Suprapubic skin (tissue), 4 donors: ENCODE measurements at regions not wholly inside any gene's neighbourhood (a gene's known extent, or its start where the extent isn't known, plus 50 kb on each side); places are given as distances from the start of the nearest gene placed in this dataset.

Source experiments
- DNase-seq, 2 donors: peaks; one replicate each; pipeline ENCODE4 v3.0.0-alpha.2; 2019; ENCODE audit warnings: low spot score in 2 of 2
- H3K27ac ChIP-seq: fragments of 200-600 bp; sonication (generic); one replicate; pipeline ENCODE4 v1.5.1; 2019
- H3K27me3 ChIP-seq: fragments of 200-600 bp; sonication (generic); one replicate; pipeline ENCODE4 v1.5.1; 2019
- H3K36me3 ChIP-seq: fragments of 200-600 bp; sonication (generic); one replicate; pipeline ENCODE4 v1.5.1; 2019
- H3K4me1 ChIP-seq: fragments of 200-600 bp; sonication (generic); one replicate; pipeline ENCODE4 v1.5.1; 2019
- H3K4me3 ChIP-seq: fragments of 200-600 bp; sonication (generic); one replicate; pipeline ENCODE4 v1.5.1; 2019; ENCODE audit warnings: mild to moderate bottlenecking
- H3K9me3 ChIP-seq: fragments of 200-600 bp; sonication (generic); one replicate; pipeline ENCODE4 v1.5.1; 2019
- CTCF ChIP-seq, 2 donors: fragments of 200-600 bp in 1 of 2; fragments of 450-650 bp in 1 of 2; sonication (generic) in 1 of 2; IDR thresholded peaks; one replicate each; pipeline ENCODE4 v1.5.1; 2016 to 2019; ENCODE audit warnings: antibody characterized with exemption in 2 of 2, mild to moderate bottlenecking in 1 of 2, moderate library complexity in 1 of 2
- EP300 ChIP-seq: sonication (generic); formaldehyde crosslinking; IDR thresholded peaks from one replicate; pipeline ENCODE4 v1.6.1; 2017; ENCODE audit warnings: antibody characterized with exemption
- POLR2A ChIP-seq, 2 donors: fragments of 450-650 bp; IDR thresholded peaks; one replicate each; pipeline ENCODE4 v1.6.1; 2017; ENCODE audit warnings: antibody characterized with exemption in 2 of 2, mild to moderate bottlenecking in 2 of 2, moderate library complexity in 2 of 2
- POLR2AphosphoS5 ChIP-seq, 3 donors: sonication (generic); formaldehyde crosslinking; IDR thresholded peaks; one replicate each; pipeline ENCODE4 v1.6.1; 2017; ENCODE audit warnings: antibody characterized with exemption in 3 of 3
- WGBS: methylation state at CpG from one replicate; pipeline ENCODE4 v1.1.5; 2018; 5-methylcytosine and 5-hydroxymethylcytosine counted together

DNA sequence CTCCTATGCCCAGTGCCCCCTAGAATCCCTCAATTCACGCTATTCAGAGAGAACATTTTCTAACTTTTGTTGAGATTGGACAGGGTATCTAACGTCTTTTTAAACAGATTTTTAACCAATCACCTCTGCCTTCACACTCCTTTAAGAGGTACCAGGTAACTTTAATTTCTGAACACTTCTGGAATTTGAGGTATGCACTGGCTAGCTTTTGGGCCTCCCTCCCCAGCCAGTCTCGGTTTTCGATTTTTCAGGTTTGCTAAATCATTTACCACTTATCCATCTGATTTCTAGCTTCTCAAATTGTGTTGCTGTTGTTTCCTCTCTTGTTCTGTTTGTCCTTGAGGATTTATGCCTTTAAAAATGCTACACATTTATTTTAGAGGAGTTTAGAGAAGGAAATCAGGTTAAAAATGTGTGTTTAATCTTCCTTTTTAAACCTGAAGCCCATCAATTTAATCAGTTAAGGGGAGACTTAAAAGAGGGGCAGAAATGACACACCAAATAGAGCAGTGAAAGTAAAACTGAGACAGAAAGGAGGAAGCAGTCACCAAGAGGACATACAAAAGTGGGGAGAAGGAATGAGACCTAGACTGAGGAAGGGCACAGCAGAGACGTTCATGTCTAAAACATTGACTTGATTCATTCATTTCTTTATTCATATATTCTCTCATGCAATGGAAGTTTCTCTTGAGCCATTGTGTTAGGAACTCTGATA is 139.6 kb upstream of the HTR2A start:
- no peaks in the 10 kb centered on the region for H3K27me3 ChIP-seq
- no peaks in the 10 kb centered on the region for H3K9me3 ChIP-seq
- TF ChIP-seq EP300 (no peak), POLR2A (IDR thresholded peaks at IDR 0.05) (no peak)
- H3K36me3 ChIP-seq: no peaks in the 10 kb centered on the region
- H3K27ac ChIP-seq: no peak overlapping the region
- no peak for DNase-seq
- H3K4me3 ChIP-seq: no peak overlapping the region
- no peaks in the 10 kb centered on the region for H3K4me1 ChIP-seq
- WGBS: 68% methylated on average over 5 of the region's 5 CpGs

GRCh38 chr13:47033216-47033615 is 136.4 kb upstream of the HTR2A start:
- Histone ChIP-seq H3K27ac (no peak overlapping the region), H3K36me3 (no peaks in the 10 kb centered on the region), H3K4me3 (no peak overlapping the region), H3K27me3 (no peaks in the 10 kb centered on the region), H3K9me3 (no peaks in the 10 kb centered on the region), H3K4me1 (no peaks in the 10 kb centered on the region)
- TF ChIP-seq CTCF (IDR thresholded peaks at IDR 0.05) (no peak), POLR2A (IDR thresholded peaks at IDR 0.05) (no peak), EP300 (no peak), POLR2AphosphoS5 (IDR thresholded peaks at IDR 0.05) (no peak)
- WGBS: 44% methylated on average over 2 of the region's 2 CpGs
- DNase-seq: no peak

DNA sequence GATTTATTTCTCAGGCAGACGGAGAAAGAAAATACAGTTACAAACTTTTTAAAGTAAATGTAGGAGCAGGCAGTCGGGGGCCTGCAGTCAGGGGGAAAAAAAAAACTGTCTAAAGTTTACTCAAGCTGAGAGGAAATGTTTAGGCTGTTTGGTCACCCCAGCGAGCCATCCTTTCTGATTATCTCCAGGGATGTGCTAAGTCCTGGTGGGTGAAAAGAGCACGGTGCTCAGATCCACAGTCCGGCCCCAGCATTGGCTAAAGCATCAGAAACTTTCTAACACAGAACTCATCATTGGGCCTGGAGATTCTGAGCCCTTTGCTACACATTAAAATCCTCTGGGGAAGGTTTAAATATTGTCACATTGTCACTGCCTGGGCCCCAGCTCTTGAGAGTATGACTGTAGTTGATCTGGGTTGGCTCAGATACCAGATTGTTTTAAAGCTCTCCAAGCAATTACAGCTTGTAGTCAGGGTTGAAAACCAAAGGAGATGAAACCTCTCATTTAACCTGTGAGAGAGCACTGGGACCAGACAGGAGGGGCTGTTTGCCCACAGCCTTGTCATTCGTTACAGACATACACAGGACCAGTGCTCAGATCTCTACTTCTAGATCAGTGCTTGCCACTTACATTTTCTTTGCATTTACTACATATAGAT is 131.1 kb upstream of the HTR2A start:
- Histone ChIP-seq H3K4me3 (no peak overlapping the region), H3K4me1 (no peaks in the 10 kb centered on the region), H3K27ac (no peak overlapping the region), H3K27me3 (no peaks in the 10 kb centered on the region), H3K9me3 (no peaks in the 10 kb centered on the region), H3K36me3 (no peaks in the 10 kb centered on the region)
- 62% methylated on average over 6 of the region's 6 CpGs for WGBS
- DNase-seq: no peak
- TF ChIP-seq EP300: no peak
- no peak for TF ChIP-seq CTCF (IDR thresholded peaks at IDR 0.05)
- TF ChIP-seq POLR2AphosphoS5 (IDR thresholded peaks at IDR 0.05): no peak
- TF ChIP-seq POLR2A (IDR thresholded peaks at IDR 0.05): no peak

DNA sequence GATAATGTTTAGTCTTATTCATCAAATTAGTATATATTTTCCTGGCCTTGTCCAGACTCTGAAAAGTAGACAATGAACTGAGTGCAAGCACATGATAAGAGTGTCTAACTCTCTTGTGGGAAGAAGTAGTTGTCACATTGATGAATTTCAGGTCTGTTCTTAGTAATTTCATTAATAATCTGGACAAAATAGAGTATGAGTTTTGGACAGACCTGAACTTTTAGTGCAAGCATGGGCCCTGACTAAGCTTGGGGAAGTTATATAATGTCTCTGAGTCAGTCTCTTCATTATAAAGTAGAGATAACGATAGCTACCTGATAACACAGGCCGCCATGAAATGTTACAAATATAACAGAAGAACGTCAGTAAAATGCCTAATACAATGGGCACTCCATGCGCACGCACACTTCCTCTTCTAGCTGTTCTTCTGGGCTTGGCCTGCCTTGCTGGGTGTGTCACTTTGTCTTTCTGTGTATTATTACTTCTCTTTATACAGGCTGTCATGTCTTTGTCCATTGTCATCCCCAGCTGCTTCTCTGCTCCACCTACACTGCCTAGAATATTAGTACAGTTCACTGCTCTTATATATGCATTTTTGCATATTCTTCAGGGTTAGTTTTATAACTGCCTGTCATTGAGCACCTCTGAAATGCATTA is 129.1 kb upstream of the HTR2A start:
- TF ChIP-seq POLR2A (IDR thresholded peaks at IDR 0.05) (no peak), CTCF (IDR thresholded peaks at IDR 0.05) (no peak), POLR2AphosphoS5 (IDR thresholded peaks at IDR 0.05) (no peak), EP300 (no peak)
- Histone ChIP-seq H3K27me3 (no peaks in the 10 kb centered on the region), H3K9me3 (no peaks in the 10 kb centered on the region), H3K4me3 (no peak overlapping the region), H3K27ac (no peak overlapping the region), H3K4me1 (no peaks in the 10 kb centered on the region), H3K36me3 (no peaks in the 10 kb centered on the region)
- WGBS: 65% methylated on average over 5 of the region's 5 CpGs
- no peak for DNase-seq

GRCh38 chr13:47019977-47020376 is 123.1 kb upstream of the HTR2A start:
- no peak for TF ChIP-seq POLR2A (IDR thresholded peaks at IDR 0.05)
- TF ChIP-seq POLR2AphosphoS5 (IDR thresholded peaks at IDR 0.05): no peak
- no peak for TF ChIP-seq CTCF (IDR thresholded peaks at IDR 0.05)
- no peak for TF ChIP-seq EP300
- H3K27me3 ChIP-seq: no peaks in the 10 kb centered on the region

More at GRCh38 chr13:47019977-47020376, 123.1 kb upstream of the HTR2A start:
- Histone ChIP-seq H3K36me3 (no peaks in the 10 kb centered on the region), H3K27ac (no peak overlapping the region), H3K4me3 (no peak overlapping the region), H3K9me3 (peaks cover 3% of the 10 kb centered on the region), H3K4me1 (no peaks in the 10 kb centered on the region)
- no peak for DNase-seq
